GM13977 (cell line): ENCODE measurements at regions not wholly inside any gene's neighbourhood (a gene's known extent, or its start where the extent isn't known, plus 50 kb on each side); places are given as distances from the start of the nearest gene placed in this dataset.
A peak's percentile ranks its signal among the peaks of the same experiment; 100 is the strongest.

Experiments
- DNase-seq: peaks from one replicate; pipeline ENCODE4 v3.0.0; 2012; ENCODE audit warnings: low spot score
- in situ Hi-C: fragments of 300-500 bp; cut with MboI; formaldehyde crosslinking; loops from one replicate; pipeline ENCODE4 v1.12.0; 2022; ENCODE audit warnings: low sequenced_read_pairs, low pct_unique_long_range_greater_than_20kb, mixed read lengths, inconsistent platforms; ENCODE audit not compliant: unreplicated experiment
- TF ChIP-seq, protein P1 (sequence below): IDR thresholded peaks from 2 replicates; pipeline ENCODE4 v1.5.1; 2012; ENCODE audit warnings: mild to moderate bottlenecking, control low read depth; ENCODE audit not compliant: insufficient read depth; ENCODE audit errors: extremely low read depth, missing control alignments

GRCh38 chr21:43364261-43364510 lies 62.7 kb downstream of the SIK1 start:
- TF ChIP-seq, protein P1, sequence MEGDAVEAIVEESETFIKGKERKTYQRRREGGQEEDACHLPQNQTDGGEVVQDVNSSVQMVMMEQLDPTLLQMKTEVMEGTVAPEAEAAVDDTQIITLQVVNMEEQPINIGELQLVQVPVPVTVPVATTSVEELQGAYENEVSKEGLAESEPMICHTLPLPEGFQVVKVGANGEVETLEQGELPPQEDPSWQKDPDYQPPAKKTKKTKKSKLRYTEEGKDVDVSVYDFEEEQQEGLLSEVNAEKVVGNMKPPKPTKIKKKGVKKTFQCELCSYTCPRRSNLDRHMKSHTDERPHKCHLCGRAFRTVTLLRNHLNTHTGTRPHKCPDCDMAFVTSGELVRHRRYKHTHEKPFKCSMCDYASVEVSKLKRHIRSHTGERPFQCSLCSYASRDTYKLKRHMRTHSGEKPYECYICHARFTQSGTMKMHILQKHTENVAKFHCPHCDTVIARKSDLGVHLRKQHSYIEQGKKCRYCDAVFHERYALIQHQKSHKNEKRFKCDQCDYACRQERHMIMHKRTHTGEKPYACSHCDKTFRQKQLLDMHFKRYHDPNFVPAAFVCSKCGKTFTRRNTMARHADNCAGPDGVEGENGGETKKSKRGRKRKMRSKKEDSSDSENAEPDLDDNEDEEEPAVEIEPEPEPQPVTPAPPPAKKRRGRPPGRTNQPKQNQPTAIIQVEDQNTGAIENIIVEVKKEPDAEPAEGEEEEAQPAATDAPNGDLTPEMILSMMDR, result no peak
- in situ Hi-C loops, result no loop called here

GRCh38 chr21:43363506-43364260 lies 63.2 kb downstream of the SIK1 start:
- in situ Hi-C loops, result no loop called here
- TF ChIP-seq, protein P1, result no peak
- no peak for DNase-seq

More at GRCh38 chr21:43364261-43364510, 62.7 kb downstream of the SIK1 start:
- DNase-seq, result no peak

DNA sequence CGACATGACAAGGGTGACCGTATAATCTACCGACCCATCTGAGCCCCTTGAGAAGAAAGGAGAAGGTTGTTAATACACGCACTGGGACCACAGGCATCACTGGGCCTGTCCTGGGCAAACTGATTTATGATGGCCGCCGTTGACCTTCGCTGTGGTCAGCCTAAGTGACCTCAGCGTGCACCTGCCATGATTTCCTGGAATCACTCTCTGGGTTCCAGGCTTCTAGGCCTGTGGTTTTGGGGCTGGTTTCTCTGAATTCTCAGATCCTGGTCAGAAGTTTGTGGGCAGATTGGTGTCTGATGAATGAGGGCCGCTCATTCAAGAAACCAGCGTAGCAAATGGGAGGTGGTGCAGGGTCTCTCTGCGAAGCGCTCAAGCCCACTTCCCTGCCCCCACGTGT lies 64.0 kb downstream of the SIK1 start:
- TF ChIP-seq, protein P1, result no peak
- in situ Hi-C loops, result no loop called here
- DNase-seq, result no peak

- TF ChIP-seq, protein P1, result no peak
- peak; percentile 71 for DNase-seq
- in situ Hi-C loops, result no loop called here
Observed at GRCh38 chr21:43362321-43362791, 64.6 kb downstream of the SIK1 start.

GRCh38 chr21:43361493-43362296 lies 65.2 kb downstream of the SIK1 start:
- DNase-seq, result peak; percentile 63
- TF ChIP-seq, protein P1, result no peak
- in situ Hi-C loops, result no loop called here

DNA sequence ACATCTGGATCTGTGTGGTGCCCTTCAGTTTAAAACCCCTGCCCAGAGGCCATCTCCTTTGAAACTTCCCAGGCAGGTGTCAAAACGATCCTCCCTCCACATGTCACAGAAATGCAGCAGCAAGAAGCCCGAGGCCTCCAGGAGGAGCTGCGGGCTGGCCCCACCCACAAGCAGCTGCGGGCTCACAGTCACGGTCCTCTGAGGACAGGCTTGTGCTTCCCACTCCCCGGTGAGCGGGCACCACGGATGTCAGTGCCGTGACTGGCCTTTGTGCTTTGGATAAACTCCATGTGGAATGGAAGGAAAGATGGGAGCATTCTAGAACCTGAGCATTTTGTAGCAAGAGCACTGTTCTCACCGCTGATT lies 65.8 kb downstream of the SIK1 start:
- TF ChIP-seq, protein P1, result no peak
- in situ Hi-C loops, result no loop called here

More for the DNA sequence above, 65.8 kb downstream of the SIK1 start:
- DNase-seq, result no peak
